ENCODE measurements at regions not wholly inside any gene's neighbourhood (a gene's known extent, or its start where the extent isn't known, plus 50 kb on each side); places are given as distances from the start of the nearest gene placed in this dataset.

DNA sequence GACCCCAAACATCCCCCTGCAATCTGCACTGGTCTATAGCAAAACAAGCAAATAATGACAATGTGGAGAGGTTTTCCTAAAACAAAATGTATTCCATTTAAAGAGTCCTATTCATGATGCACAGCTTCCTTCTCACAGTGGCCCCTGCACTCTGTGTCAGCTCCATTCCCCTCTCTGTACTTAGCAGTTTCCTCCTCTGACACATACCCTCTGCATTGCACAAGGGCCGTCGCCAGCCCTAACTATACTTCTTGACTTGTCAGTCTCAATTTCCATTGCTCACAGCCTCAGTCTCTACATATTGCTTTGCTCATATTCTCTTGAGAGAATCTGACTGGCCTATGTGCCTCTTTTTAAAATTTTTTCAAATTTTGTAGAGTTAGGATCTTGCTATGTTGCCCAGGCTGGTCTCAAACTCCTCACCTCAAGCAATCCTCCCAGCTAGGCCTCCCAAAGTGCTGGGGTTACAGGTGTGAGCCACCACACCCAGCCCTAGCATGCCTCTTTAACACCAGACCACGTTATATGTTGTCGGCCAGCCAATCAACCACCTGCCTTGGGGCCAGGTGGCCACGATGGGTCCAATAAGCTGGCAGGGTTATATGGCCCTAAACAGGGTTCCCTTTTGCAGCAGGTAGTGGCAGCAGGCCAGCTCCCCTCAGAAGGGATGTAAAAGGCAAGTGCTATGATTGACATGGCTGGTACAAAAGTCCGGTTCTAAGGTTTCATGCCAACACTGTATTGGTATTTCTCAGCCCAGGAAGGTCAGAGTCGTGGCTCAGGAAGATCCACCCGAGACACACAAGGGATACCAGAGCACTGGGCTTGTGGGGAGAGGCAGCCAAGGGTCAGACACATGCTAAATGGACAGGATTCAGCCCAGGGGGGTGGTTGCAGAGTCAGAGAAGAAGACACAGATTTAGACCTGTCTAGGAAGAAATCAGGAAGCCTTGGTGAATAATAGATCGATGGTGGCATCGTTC is 59.0 kb upstream of the SMAD3 start:
- Mint-ChIP-seq H3K27me3 (no peaks in the 10 kb centered on the region), H3K4me3 (no peak overlapping the region)
- no peak for DNase-seq

DNA sequence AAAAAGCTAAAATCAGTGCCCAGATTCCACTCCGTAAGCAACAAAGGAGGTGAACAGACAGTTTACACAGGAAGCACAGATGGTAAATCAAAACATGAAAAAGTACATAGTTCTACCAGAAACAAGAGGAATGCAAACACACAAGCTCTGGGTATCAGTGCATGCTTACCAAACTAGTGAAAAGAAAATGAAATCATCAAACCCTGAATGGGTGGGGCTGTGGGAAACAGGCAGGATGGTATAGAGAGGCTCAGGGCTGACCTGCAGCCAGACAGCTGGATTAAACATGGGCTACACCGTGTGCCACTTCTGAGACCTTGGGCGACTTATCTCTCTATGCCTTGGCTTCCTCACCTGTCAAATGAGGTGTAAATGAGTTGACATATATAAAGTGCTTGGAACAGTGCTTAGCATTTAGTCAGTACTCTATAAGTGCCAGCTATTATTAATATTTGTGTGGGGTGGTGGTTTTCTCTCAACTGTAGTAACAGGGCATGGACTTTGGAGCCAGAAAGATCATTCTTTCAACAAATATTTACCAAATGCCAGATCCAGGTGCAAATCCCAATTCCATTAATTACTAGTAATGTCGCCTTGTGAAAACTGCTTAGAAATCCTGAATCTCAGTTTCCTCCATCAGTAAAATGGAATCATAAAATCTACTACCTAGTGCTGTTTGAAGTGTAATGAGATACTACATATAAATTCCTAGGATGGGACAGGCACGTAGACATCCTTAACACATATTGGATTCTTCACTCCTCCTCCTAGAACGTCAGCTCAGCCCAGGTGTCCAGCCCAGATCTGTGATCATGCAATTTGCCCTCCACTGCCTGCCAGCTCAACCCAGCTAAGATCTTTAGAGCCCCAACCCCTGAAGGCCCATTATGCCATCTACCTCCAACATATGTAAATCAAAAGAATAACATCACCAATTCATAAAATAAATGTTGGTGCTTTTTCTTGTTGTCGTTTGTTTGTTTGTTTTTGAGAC is 55.5 kb upstream of the SMAD3 start:
- Mint-ChIP-seq H3K9me3 (no peaks in the 10 kb centered on the region), H3K36me3 (no peaks in the 10 kb centered on the region), H3K27ac (no peak overlapping the region), H3K4me1 (peaks cover 0 to 1% (median 0%) of the 10 kb centered on the region in 4 donors), H3K27me3 (no peaks in the 10 kb centered on the region), H3K4me3 (no peak overlapping the region)
- POLR2A ChIA-PET: no interaction called here
- ATAC-seq (no peak), DNase-seq (no peak)

More for the DNA sequence above, 59.0 kb upstream of the SMAD3 start:
- peak overlapping the region in 1 of 10 donors; percentile 5 for H3K27ac Mint-ChIP-seq
- no peaks in the 10 kb centered on the region for H3K36me3 Mint-ChIP-seq
- POLR2A ChIA-PET: no interaction called here
- H3K4me1 Mint-ChIP-seq: peaks cover 0 to 9% (median under 1%) of the 10 kb centered on the region in 4 donors
- ATAC-seq: no peak
- H3K9me3 Mint-ChIP-seq: no peaks in the 10 kb centered on the region

- peaks cover 0 to 1% (median 0%) of the 10 kb centered on the region in 4 donors for H3K4me1 Mint-ChIP-seq
- H3K9me3 Mint-ChIP-seq: no peaks in the 10 kb centered on the region
- no peak overlapping the region for H3K27ac Mint-ChIP-seq
- no peaks in the 10 kb centered on the region for H3K27me3 Mint-ChIP-seq
- DNase-seq: no peak
- H3K36me3 Mint-ChIP-seq: no peaks in the 10 kb centered on the region
- no peak for ATAC-seq
- no peak overlapping the region for H3K4me3 Mint-ChIP-seq
- POLR2A ChIA-PET: no interaction called here
Observed at GRCh38 chr15:67010898-67011616, 54.3 kb upstream of the SMAD3 start.

DNA sequence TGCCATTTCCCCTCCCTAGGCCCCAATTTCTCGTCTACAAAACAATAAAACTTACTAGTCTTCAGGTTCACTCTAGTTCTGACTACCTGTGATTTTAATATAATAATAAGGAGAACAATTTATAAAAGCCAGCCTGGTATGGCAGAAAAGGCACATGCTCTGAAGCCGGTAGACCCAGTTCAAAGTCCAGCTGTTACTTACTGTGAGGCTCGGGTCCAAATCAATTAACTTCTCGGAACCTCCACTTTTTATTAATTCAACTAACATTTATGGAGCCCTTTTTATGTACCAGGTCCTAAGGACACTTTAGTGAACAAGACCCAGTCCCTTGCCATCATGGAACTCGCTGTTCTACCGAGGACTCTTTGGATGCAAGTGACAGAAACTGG is 53.8 kb upstream of the SMAD3 start:
- POLR2A ChIA-PET: no interaction called here
- no peak overlapping the region for H3K27ac Mint-ChIP-seq
- no peaks in the 10 kb centered on the region for H3K9me3 Mint-ChIP-seq
- H3K36me3 Mint-ChIP-seq: no peaks in the 10 kb centered on the region
- H3K4me3 Mint-ChIP-seq: no peak overlapping the region
- H3K27me3 Mint-ChIP-seq: no peaks in the 10 kb centered on the region
- DNase-seq: no peak
- no peaks in the 10 kb centered on the region for H3K4me1 Mint-ChIP-seq
- ATAC-seq: no peak

DNA sequence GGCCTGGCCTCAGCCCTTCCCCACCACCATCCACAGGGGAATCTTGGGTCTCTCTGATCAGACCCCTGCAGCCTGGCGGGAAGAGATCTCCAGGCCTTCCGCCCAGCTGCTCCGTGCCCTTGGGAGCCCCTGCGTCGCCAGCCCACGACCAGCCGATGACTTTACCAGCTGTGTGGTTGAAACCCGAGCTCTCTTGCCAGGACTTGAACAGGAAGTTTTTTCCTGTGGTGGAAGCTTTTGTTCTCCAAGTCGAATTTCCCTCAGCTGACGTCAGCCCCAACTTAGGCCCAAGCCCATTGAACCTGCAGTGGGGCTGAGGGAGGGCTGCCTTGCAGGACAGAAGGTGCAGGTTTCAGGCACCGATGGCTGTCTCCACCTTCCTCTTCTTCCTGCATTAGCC is 51.7 kb upstream of the SMAD3 start:
- Mint-ChIP-seq H3K27me3 (peaks cover 0 to 3% (median 0%) of the 10 kb centered on the region in 5 donors), H3K9me3 (no peaks in the 10 kb centered on the region), H3K36me3 (no peaks in the 10 kb centered on the region), H3K4me1 (no peaks in the 10 kb centered on the region), H3K4me3 (no peak overlapping the region), H3K27ac (no peak overlapping the region)
- POLR2A ChIA-PET: no interaction called here
- no peak for DNase-seq
- no peak for ATAC-seq

Measured in naive thymus-derived CD8-positive, alpha-beta T cell (primary cell).